COLO829 (cell line): ENCODE measurements at regions not wholly inside any gene's neighbourhood (a gene's known extent, or its start where the extent isn't known, plus 50 kb on each side); places are given as distances from the start of the nearest gene placed in this dataset.
"Not testable (repeated sequence)": the region's sequence is repeated elsewhere in the genome, so short reads cannot be mapped to it uniquely, and the experiment has no call there.

Experiments
- DNase-seq: peaks from one replicate; pipeline ENCODE4 v3.0.0; 2012; ENCODE audit warnings: low spot score

- DNase-seq = no peak
These were observed 220.1 kb downstream of the DHX15 start for GRCh38 chr4:24364249-24364648.

GRCh38 chr4:24363751-24364150 is 220.6 kb downstream of the DHX15 start:
- no peak for DNase-seq

GRCh38 chr4:24352112-24352511 is 232.2 kb downstream of the DHX15 start:
- DNase-seq = no peak

GRCh38 chr4:24349168-24349996 is 235.0 kb downstream of the DHX15 start:
- not testable (repeated sequence) for DNase-seq

GRCh38 chr4:24339260-24339659 is 245.1 kb downstream of the DHX15 start:
- DNase-seq = no peak

GRCh38 chr4:24337451-24338190 is 246.7 kb downstream of the DHX15 start:
- DNase-seq = no peak

- no peak for DNase-seq
These were observed 248.7 kb downstream of the DHX15 start for GRCh38 chr4:24335616-24336015.

- DNase-seq = no peak
These were observed 249.4 kb downstream of the DHX15 start for GRCh38 chr4:24334906-24335305.

GRCh38 chr4:24330573-24330972 is 253.8 kb downstream of the DHX15 start:
- no peak for DNase-seq

- no peak for DNase-seq
These were observed 254.2 kb downstream of the DHX15 start for GRCh38 chr4:24330172-24330571.

GRCh38 chr4:24328711-24329110 is 255.6 kb downstream of the DHX15 start:
- no peak for DNase-seq

GRCh38 chr4:24328310-24328709 is 256.0 kb downstream of the DHX15 start:
- no peak for DNase-seq

GRCh38 chr4:24322995-24323394 is 261.4 kb downstream of the DHX15 start:
- DNase-seq = no peak

GRCh38 chr4:24322511-24322910 is 261.8 kb downstream of the DHX15 start:
- no peak for DNase-seq

- no peak for DNase-seq
These were observed 262.7 kb downstream of the DHX15 start for GRCh38 chr4:24321616-24322015.

GRCh38 chr4:24321131-24321530 is 263.2 kb downstream of the DHX15 start:
- DNase-seq = no peak

- DNase-seq = no peak
These were observed 265.0 kb downstream of the DHX15 start for GRCh38 chr4:24319387-24319786.

- DNase-seq = no peak
These were observed 269.3 kb downstream of the DHX15 start for GRCh38 chr4:24315056-24315455.

GRCh38 chr4:24312261-24312913 is 272.0 kb downstream of the DHX15 start:
- DNase-seq = no peak

- peak; percentile 68 for DNase-seq
These were observed 280.4 kb downstream of the DHX15 start for GRCh38 chr4:24303926-24304325.

GRCh38 chr4:24298911-24299310 is 285.4 kb downstream of the DHX15 start:
- DNase-seq = no peak

GRCh38 chr4:24287096-24287495 is 297.3 kb downstream of the DHX15 start:
- no peak for DNase-seq

GRCh38 chr4:24285759-24286158 is 298.6 kb downstream of the DHX15 start:
- no peak for DNase-seq
